HCT116 (cell line): ENCODE measurements at regions not wholly inside any gene's neighbourhood (a gene's known extent, or its start where the extent isn't known, plus 50 kb on each side); places are given as distances from the start of the nearest gene placed in this dataset.

ENCODE experiments used
- ATAC-seq: fragments of 200-7000 bp; cut with Tn5 transposase; 2 replicates; pipeline ENCODE4 v1.9.1; 2020; ENCODE audit warnings: mild to moderate bottlenecking, moderate library complexity
- BruUV-seq: library from RNA; stranded (reverse); fragments of 400-500 nt; replicated peaks from 2 replicates; lab custom pipeline; 2021; lab: Mats Ljungman, UMichigan
- CTCF ChIA-PET: fragments of 300-600 bp; sonication (Branson Sonifier 250); formaldehyde crosslinking; loops from one replicate; lab custom pipeline; 2021; ENCODE audit warnings: antibody characterized with exemption; lab: Charles Lee
- POLR2A ChIA-PET: fragments of 300-600, 350-600 bp; sonication (Branson Sonifier 250); formaldehyde crosslinking; loops from one replicate; lab custom pipeline; 2021; ENCODE audit warnings: antibody characterized with exemption; lab: Charles Lee
- RAD21 ChIA-PET, 2 experiments: fragments of 300-600 bp; sonication (Branson Sonifier 250); formaldehyde crosslinking; loops; one replicate each; lab custom pipeline; 2023; ENCODE audit warnings: low total read pairs in 2 of 2; ENCODE audit not compliant: uncharacterized antibody in 2 of 2, unreplicated experiment in 2 of 2, low non-redundant PET in 1 of 2; lab: Charles Lee
- DNase-seq: peaks from one replicate; pipeline ENCODE4 v3.0.0-alpha.2; 2010; ENCODE audit warnings: low read depth, low spot score
- H2AFZ ChIP-seq: fragments of 200-600 bp; shearing (Covaris generic), sonication (generic); 2 replicates; pipeline ENCODE4 v1.6.1; 2017; ENCODE audit warnings: low read depth, mixed run types, mixed read lengths, antibody characterized with exemption, low read length; ENCODE audit not compliant: poor library complexity, severe bottlenecking
- H3K27ac ChIP-seq: 2 replicates; pipeline ENCODE4 v1.5.1; 2012; ENCODE audit warnings: low read depth, low read length
- H3K27me3 ChIP-seq: fragments of 200-600 bp; sonication (generic); 2 replicates; pipeline ENCODE4 v1.6.1; 2016; ENCODE audit warnings: mixed run types, low read length, mixed read lengths; ENCODE audit not compliant: insufficient read depth
- H3K36me3 ChIP-seq, 2 experiments: fragments of 200-500 bp in 1 of 2; fragments of 200-600 bp in 1 of 2; sonication (Bioruptor generic) in 1 of 2; sonication (generic) in 1 of 2; 2 replicates each; pipeline versions ENCODE4 v1.5.1 to v1.6.1; 2014 to 2016; ENCODE audit warnings: low read length in 2 of 2, inconsistent platforms in 1 of 2, mixed read lengths in 1 of 2, mixed run types in 1 of 2; ENCODE audit not compliant: insufficient read depth in 2 of 2, control insufficient read depth in 1 of 2
- H3K4me1 ChIP-seq, 2 experiments: fragments of 200-600 bp in 1 of 2; sonication (generic) in 1 of 2; 2 replicates each; pipeline versions ENCODE4 v1.5.1 to v1.6.1; 2012 to 2017; ENCODE audit warnings: low read length in 2 of 2, inconsistent platforms in 1 of 2, mild to moderate bottlenecking in 1 of 2, mixed read lengths in 1 of 2, mixed run types in 1 of 2, moderate library complexity in 1 of 2; ENCODE audit not compliant: insufficient read depth in 2 of 2, control insufficient read depth in 1 of 2
- H3K4me2 ChIP-seq: fragments of 200-600 bp; sonication (generic); 2 replicates; pipeline ENCODE4 v1.6.1; 2017; ENCODE audit warnings: mixed run types, low read length, mixed read lengths
- H3K4me3 ChIP-seq, 2 experiments: fragments of 200-600 bp in 1 of 2; sonication (generic) in 1 of 2; replicated peaks in 1 of 2; 2 replicates each; pipeline ENCODE4 v1.5.1; 2011 to 2016; ENCODE audit warnings: low read length in 2 of 2, control low read depth in 1 of 2, low read depth in 1 of 2, mild to moderate bottlenecking in 1 of 2, mixed read lengths in 1 of 2, mixed run types in 1 of 2
- H3K79me2 ChIP-seq: fragments of 200-600 bp; sonication (generic); 2 replicates; pipeline ENCODE4 v1.6.1; 2017; ENCODE audit warnings: mild to moderate bottlenecking, mixed run types, low read length, moderate library complexity, mixed read lengths; ENCODE audit not compliant: insufficient read depth
- H3K9ac ChIP-seq: fragments of 200-600 bp; sonication (generic); 2 replicates; pipeline ENCODE4 v1.6.1; 2016; ENCODE audit warnings: low read length, mixed read lengths
- H3K9me2 ChIP-seq: fragments of 200-600 bp; sonication (generic), shearing (Covaris generic); 2 replicates; pipeline ENCODE4 v1.6.1; 2017; ENCODE audit warnings: mixed run types, mild to moderate bottlenecking, moderate library complexity; ENCODE audit not compliant: insufficient read depth
- H3K9me3 ChIP-seq, 2 experiments: fragments of 200-500 bp in 1 of 2; fragments of 200-600 bp in 1 of 2; sonication (Bioruptor generic) in 1 of 2; sonication (generic) in 1 of 2; 2 replicates each; pipeline ENCODE4 v1.6.1; 2014 to 2017; ENCODE audit warnings: low read length in 2 of 2, mixed read lengths in 2 of 2, inconsistent platforms in 1 of 2, low read depth in 1 of 2, mild to moderate bottlenecking in 1 of 2, mixed run types in 1 of 2, moderate library complexity in 1 of 2; ENCODE audit not compliant: control insufficient read depth in 1 of 2, insufficient read depth in 1 of 2
- H4K20me1 ChIP-seq: fragments of 200-600 bp; sonication (generic), shearing (Covaris generic); 2 replicates; pipeline ENCODE4 v1.6.1; 2017; ENCODE audit warnings: mixed run types, mild to moderate bottlenecking, moderate library complexity; ENCODE audit not compliant: insufficient read depth
- CBX3 ChIP-seq: IDR thresholded peaks from 2 replicates; pipeline ENCODE4 v1.6.1; 2012; ENCODE audit warnings: low read depth
- CEBPB ChIP-seq: IDR thresholded peaks from 2 replicates; pipeline ENCODE4 v1.6.1; 2012; ENCODE audit warnings: low read depth
- EGR1 ChIP-seq: IDR thresholded peaks from 2 replicates; pipeline ENCODE4 v1.6.1; 2012; ENCODE audit warnings: low read depth
- ELF1 ChIP-seq: IDR thresholded peaks from 2 replicates; pipeline ENCODE4 v1.6.1; 2012; ENCODE audit warnings: low read depth, borderline replicate concordance
- EZH2 ChIP-seq: fragments of 200-600 bp; sonication (generic); IDR thresholded peaks from 2 replicates; pipeline ENCODE4 v1.6.1; 2017; ENCODE audit warnings: antibody characterized with exemption, mixed run types
- EZH2phosphoT487 ChIP-seq: fragments of 200-600 bp; IDR thresholded peaks from 2 replicates; pipeline ENCODE4 v1.6.1; 2018; ENCODE audit warnings: antibody characterized with exemption, borderline replicate concordance
- FOSL1 ChIP-seq: IDR thresholded peaks from 2 replicates; pipeline ENCODE4 v1.6.1; 2012; ENCODE audit warnings: low read depth
- POLR2A ChIP-seq: IDR thresholded peaks from 2 replicates; pipeline ENCODE4 v1.7.0; 2011; ENCODE audit warnings: borderline replicate concordance; ENCODE audit not compliant: insufficient read depth, insufficient read length; ENCODE audit errors: extremely low read depth
- POLR2AphosphoS5 ChIP-seq: IDR thresholded peaks from 2 replicates; pipeline ENCODE4 v1.6.1; 2011; ENCODE audit warnings: mild to moderate bottlenecking, low read depth, low read length, moderate library complexity
- RAD21 ChIP-seq: IDR thresholded peaks from 2 replicates; pipeline ENCODE4 v1.6.1; 2012; ENCODE audit warnings: low read depth, mild to moderate bottlenecking
- SIN3A ChIP-seq: IDR thresholded peaks from 2 replicates; pipeline ENCODE4 v1.6.1; 2012; ENCODE audit warnings: low read depth
- SP1 ChIP-seq: IDR thresholded peaks from 2 replicates; pipeline ENCODE4 v1.6.1; 2012; ENCODE audit warnings: low read depth
- SRF ChIP-seq: IDR thresholded peaks from 2 replicates; pipeline ENCODE4 v1.6.1; 2012; ENCODE audit warnings: low read depth
- TCF7L2 ChIP-seq: IDR thresholded peaks from 2 replicates; pipeline ENCODE4 v1.7.0; 2011; ENCODE audit warnings: borderline replicate concordance, inconsistent platforms; ENCODE audit not compliant: insufficient read depth, insufficient read length; ENCODE audit errors: extremely low read depth
- YY1 ChIP-seq: IDR thresholded peaks from 2 replicates; pipeline ENCODE4 v1.6.1; 2011; ENCODE audit warnings: low read length, low read depth, moderate library complexity, mild to moderate bottlenecking; ENCODE audit not compliant: insufficient replicate concordance; ENCODE audit errors: extremely low read depth
- ZFX ChIP-seq: fragments of 450-650 bp; IDR thresholded peaks from 2 replicates; pipeline ENCODE4 v1.6.1; 2017
- ZNF274 ChIP-seq: fragments of 200-500 bp; sonication (Bioruptor generic); IDR thresholded peaks from 2 replicates; pipeline ENCODE4 v1.6.1; 2014; ENCODE audit warnings: mild to moderate bottlenecking, low read depth, low read length, inconsistent platforms
- intact Hi-C: fragments of 100-400 bp; cut with micrococcal nuclease; formaldehyde crosslinking; loops from 2 replicates; pipeline ENCODE4 v1.10.0; 2022
- TF ChIP-seq, protein P1 (sequence below), 3 experiments: fragments of 200-600 bp in 1 of 3; sonication (generic) in 1 of 3; IDR thresholded peaks in 2 of 3; conservative IDR thresholded peaks in 1 of 3; 2 replicates each; pipeline ENCODE4 v1.5.1; 2012 to 2017; ENCODE audit warnings: low read depth in 2 of 3, low read length in 2 of 3, antibody characterized with exemption in 1 of 3, borderline replicate concordance in 1 of 3, control low read depth in 1 of 3, mild to moderate bottlenecking in 1 of 3, mixed read lengths in 1 of 3, mixed run types in 1 of 3, moderate library complexity in 1 of 3; ENCODE audit not compliant: insufficient read depth in 1 of 3
- TF ChIP-seq, protein P2 (sequence below): IDR thresholded peaks from 2 replicates; pipeline ENCODE4 v1.6.1; 2011; ENCODE audit warnings: mild to moderate bottlenecking, low read length, moderate library complexity; ENCODE audit not compliant: insufficient replicate concordance; ENCODE audit errors: extremely low read depth
- TF ChIP-seq, protein P3 (sequence below): IDR thresholded peaks from 2 replicates; pipeline ENCODE4 v1.6.1; 2012

DNA sequence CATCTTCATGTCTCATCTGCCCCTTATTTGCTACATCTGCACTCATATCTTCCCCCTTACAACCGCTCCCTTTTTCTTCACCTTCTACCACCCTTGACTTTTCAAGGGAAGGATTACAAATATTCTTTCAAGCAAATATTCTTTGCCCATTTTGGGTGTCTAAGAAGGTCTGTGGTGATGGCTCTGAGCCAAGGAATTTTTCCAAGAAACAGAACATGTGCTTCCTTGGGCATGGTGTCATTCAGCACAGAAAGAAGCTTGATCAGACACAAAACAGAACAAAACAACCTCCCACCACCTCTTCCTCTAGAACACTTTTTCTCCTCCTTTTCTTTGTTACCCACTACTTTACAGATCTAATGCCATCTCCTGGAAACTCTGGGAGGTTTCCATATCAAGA lies 313.7 kb downstream of the SATB2 start:
- H3K4me2 ChIP-seq, result no peak overlapping the region
- no peaks in the 10 kb centered on the region for H3K36me3 ChIP-seq
- H4K20me1 ChIP-seq, result no peaks in the 10 kb centered on the region
- H3K4me1 ChIP-seq, result no peaks in the 10 kb centered on the region
- no peak overlapping the region for H3K27ac ChIP-seq
- H2AFZ ChIP-seq, result no peak overlapping the region
- intact Hi-C loops, result no loop called here
- no peaks in the 10 kb centered on the region for H3K79me2 ChIP-seq
- ATAC-seq (no peak), DNase-seq (no peak)
- no peaks in the 10 kb centered on the region for H3K27me3 ChIP-seq
- H3K9me2 ChIP-seq, result no peaks in the 10 kb centered on the region
- H3K9ac ChIP-seq, result no peak overlapping the region
- H3K9me3 ChIP-seq, result no peaks in the 10 kb centered on the region
- BruUV-seq, result no TSS peak
- ChIA-PET CTCF (no interaction called here), RAD21 (no interaction called here), POLR2A (no interaction called here)
- H3K4me3 ChIP-seq, result no peak overlapping the region
- TF ChIP-seq SIN3A (no peak), EZH2phosphoT487 (no peak), ZNF274 (no peak), RAD21 (no peak), SP1 (no peak), POLR2AphosphoS5 (no peak), YY1 (no peak), EZH2 (no peak), ELF1 (no peak), FOSL1 (no peak), ZFX (no peak), EGR1 (no peak), SRF (no peak), TCF7L2 (no peak), CBX3 (no peak), POLR2A (no peak), CEBPB (no peak)
- TF ChIP-seq, protein P1, sequence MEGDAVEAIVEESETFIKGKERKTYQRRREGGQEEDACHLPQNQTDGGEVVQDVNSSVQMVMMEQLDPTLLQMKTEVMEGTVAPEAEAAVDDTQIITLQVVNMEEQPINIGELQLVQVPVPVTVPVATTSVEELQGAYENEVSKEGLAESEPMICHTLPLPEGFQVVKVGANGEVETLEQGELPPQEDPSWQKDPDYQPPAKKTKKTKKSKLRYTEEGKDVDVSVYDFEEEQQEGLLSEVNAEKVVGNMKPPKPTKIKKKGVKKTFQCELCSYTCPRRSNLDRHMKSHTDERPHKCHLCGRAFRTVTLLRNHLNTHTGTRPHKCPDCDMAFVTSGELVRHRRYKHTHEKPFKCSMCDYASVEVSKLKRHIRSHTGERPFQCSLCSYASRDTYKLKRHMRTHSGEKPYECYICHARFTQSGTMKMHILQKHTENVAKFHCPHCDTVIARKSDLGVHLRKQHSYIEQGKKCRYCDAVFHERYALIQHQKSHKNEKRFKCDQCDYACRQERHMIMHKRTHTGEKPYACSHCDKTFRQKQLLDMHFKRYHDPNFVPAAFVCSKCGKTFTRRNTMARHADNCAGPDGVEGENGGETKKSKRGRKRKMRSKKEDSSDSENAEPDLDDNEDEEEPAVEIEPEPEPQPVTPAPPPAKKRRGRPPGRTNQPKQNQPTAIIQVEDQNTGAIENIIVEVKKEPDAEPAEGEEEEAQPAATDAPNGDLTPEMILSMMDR (IDR thresholded peaks at IDR 0.05 in 2 of 3, conservative IDR thresholded peaks at IDR 0.05 in 1 of 3; ENCODE audit: borderline replicate concordance in 1 of 3, insufficient read depth in 1 of 3, low read depth in 2 of 3, low read length in 2 of 3), result no peak
- TF ChIP-seq, protein P2, sequence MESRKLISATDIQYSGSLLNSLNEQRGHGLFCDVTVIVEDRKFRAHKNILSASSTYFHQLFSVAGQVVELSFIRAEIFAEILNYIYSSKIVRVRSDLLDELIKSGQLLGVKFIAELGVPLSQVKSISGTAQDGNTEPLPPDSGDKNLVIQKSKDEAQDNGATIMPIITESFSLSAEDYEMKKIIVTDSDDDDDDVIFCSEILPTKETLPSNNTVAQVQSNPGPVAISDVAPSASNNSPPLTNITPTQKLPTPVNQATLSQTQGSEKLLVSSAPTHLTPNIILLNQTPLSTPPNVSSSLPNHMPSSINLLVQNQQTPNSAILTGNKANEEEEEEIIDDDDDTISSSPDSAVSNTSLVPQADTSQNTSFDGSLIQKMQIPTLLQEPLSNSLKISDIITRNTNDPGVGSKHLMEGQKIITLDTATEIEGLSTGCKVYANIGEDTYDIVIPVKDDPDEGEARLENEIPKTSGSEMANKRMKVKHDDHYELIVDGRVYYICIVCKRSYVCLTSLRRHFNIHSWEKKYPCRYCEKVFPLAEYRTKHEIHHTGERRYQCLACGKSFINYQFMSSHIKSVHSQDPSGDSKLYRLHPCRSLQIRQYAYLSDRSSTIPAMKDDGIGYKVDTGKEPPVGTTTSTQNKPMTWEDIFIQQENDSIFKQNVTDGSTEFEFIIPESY, result no peak
- TF ChIP-seq, protein P3, sequence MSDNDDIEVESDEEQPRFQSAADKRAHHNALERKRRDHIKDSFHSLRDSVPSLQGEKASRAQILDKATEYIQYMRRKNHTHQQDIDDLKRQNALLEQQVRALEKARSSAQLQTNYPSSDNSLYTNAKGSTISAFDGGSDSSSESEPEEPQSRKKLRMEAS, result no peak
